DOHH2 (cell line): ENCODE measurements at regions not wholly inside any gene's neighbourhood (a gene's known extent, or its start where the extent isn't known, plus 50 kb on each side); places are given as distances from the start of the nearest gene placed in this dataset.
"Not testable (repeated sequence)": the region's sequence is repeated elsewhere in the genome, so short reads cannot be mapped to it uniquely, and the experiment has no call there.

Experiments used
- H3F3A ChIP-seq: fragments of 200-600 bp; sonication (generic), shearing (Covaris generic); 2 replicates; pipeline ENCODE4 v1.6.0; 2016; ENCODE audit warnings: antibody characterized with exemption, mild to moderate bottlenecking; ENCODE audit not compliant: control insufficient read depth, insufficient read depth
- H3K27ac ChIP-seq: fragments of 200-600 bp; sonication (generic); 2 replicates; pipeline ENCODE4 v1.5.1; 2014; ENCODE audit warnings: low read depth, mild to moderate bottlenecking, low read length, moderate library complexity
- H3K27me3 ChIP-seq: fragments of 200-600 bp; sonication (generic); 2 replicates; pipeline ENCODE4 v1.6.1; 2014; ENCODE audit warnings: mild to moderate bottlenecking, low read length, mixed read lengths; ENCODE audit not compliant: control insufficient read depth
- H3K36me3 ChIP-seq: fragments of 200-600 bp; sonication (generic); 2 replicates; pipeline ENCODE4 v1.6.1; 2014; ENCODE audit warnings: mild to moderate bottlenecking, low read length, moderate library complexity, mixed read lengths; ENCODE audit not compliant: control insufficient read depth
- H3K4me1 ChIP-seq: fragments of 200-600 bp; sonication (generic); 2 replicates; pipeline ENCODE4 v1.6.1; 2014; ENCODE audit warnings: mild to moderate bottlenecking, low read length, mixed read lengths; ENCODE audit not compliant: control insufficient read depth
- H3K4me2 ChIP-seq: fragments of 200-600 bp; sonication (generic); 2 replicates; pipeline ENCODE4 v1.6.0; 2014; ENCODE audit warnings: mild to moderate bottlenecking, low read length, moderate library complexity
- H3K4me3 ChIP-seq: fragments of 200-600 bp; sonication (generic); 2 replicates; pipeline ENCODE4 v1.5.1; 2014; ENCODE audit warnings: mild to moderate bottlenecking, low read length, mixed read lengths
- H3K79me2 ChIP-seq: fragments of 200-600 bp; sonication (generic); 2 replicates; pipeline ENCODE4 v1.6.1; 2014; ENCODE audit warnings: mild to moderate bottlenecking, low read length, mixed read lengths; ENCODE audit not compliant: control insufficient read depth
- H3K9me2 ChIP-seq: fragments of 200-600 bp; sonication (generic); replicated peaks from 2 replicates; pipeline ENCODE4 v1.6.1; 2014; ENCODE audit warnings: mild to moderate bottlenecking, low read length, mixed read lengths; ENCODE audit not compliant: control insufficient read depth
- H3K9me3 ChIP-seq: fragments of 200-600 bp; sonication (generic); 2 replicates; pipeline ENCODE4 v1.6.1; 2014; ENCODE audit warnings: antibody characterized with exemption, low read length, mixed read lengths; ENCODE audit not compliant: control insufficient read depth, insufficient read depth
- H4K20me1 ChIP-seq: fragments of 200-600 bp; sonication (generic); 2 replicates; pipeline ENCODE4 v1.6.0; 2014; ENCODE audit warnings: low read depth, mild to moderate bottlenecking, antibody characterized with exemption, low read length, moderate library complexity; ENCODE audit not compliant: control insufficient read depth, insufficient read depth
- EZH2phosphoT487 ChIP-seq: fragments of 200-600 bp; sonication (generic); IDR thresholded peaks from 2 replicates; pipeline ENCODE4 v1.6.1; 2017; ENCODE audit warnings: borderline replicate concordance, mild to moderate bottlenecking, antibody characterized with exemption, low read length, moderate library complexity, mixed read lengths
- TF ChIP-seq, protein P1 (sequence below): fragments of 200-600 bp; sonication (generic); IDR thresholded peaks from one replicate; pipeline ENCODE4 v1.5.1; 2014; ENCODE audit warnings: antibody characterized with exemption, mild to moderate bottlenecking, low read depth, low read length; ENCODE audit not compliant: poor library complexity, severe bottlenecking

DNA sequence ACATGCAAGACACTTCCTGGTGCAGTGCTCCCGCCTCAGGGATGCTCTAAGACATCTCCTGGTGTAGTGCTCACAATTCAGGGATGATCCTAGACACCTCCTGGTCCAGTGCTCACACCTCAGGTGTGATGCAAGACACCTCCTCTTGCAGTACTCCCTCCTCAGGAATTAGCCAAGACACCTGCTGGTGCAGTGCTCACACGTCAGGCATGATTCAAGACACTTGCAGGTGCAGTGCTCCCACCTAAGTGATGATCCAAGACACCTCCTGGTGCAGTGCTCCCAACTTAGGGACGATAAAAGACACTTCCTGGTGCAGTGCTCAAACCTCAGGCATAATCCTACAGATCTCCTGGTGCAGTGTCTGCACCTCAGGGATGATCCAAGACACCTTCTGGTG is 117.0 kb downstream of the ASB1 start:
- H3K4me3 ChIP-seq, H3K27me3 ChIP-seq, H3K27ac ChIP-seq, H4K20me1 ChIP-seq, H3K36me3 ChIP-seq, H3K9me3 ChIP-seq, H3K4me2 ChIP-seq, H3F3A ChIP-seq, H3K79me2 ChIP-seq, H3K4me1 ChIP-seq, H3K9me2 ChIP-seq: not testable (repeated sequence)

DNA sequence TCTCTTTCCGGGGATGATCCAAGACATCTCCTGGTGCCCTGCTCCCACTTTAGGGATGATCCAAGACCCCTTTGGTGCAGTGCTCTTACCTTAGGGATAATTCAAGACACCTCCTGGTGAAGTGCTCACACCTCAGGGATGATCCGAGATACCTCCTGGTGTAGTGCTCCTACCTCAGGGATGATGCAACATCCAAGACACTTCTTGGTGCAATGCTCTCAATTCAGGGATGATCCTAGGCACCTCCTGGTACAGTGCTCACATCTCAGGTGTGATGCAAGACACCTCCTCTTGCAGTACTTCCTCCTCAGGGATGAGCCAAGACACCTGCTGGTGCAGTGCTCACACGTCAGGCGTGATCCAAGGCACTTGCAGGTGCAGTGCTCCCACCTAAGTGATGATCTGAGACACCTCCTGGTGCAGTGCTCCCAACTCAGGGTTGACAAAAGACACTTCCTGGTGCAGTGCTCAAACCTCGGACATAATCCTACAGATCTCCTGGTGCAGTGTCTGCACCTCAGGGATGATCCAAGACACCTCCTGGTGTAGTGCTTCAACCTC is 122.3 kb downstream of the ASB1 start:
- no peaks in the 10 kb centered on the region for H3F3A ChIP-seq
- H3K4me1 ChIP-seq: no peaks in the 10 kb centered on the region
- no peak overlapping the region for H3K4me2 ChIP-seq
- H3K36me3 ChIP-seq: no peaks in the 10 kb centered on the region
- H3K27me3 ChIP-seq: no peaks in the 10 kb centered on the region
- no peak overlapping the region for H3K4me3 ChIP-seq
- no peaks in the 10 kb centered on the region for H4K20me1 ChIP-seq
- H3K27ac ChIP-seq: no peak overlapping the region
- H3K9me2 ChIP-seq: no peaks in the 10 kb centered on the region
- no peaks in the 10 kb centered on the region for H3K79me2 ChIP-seq
- no peaks in the 10 kb centered on the region for H3K9me3 ChIP-seq
- TF ChIP-seq EZH2phosphoT487: no peak
- TF ChIP-seq, protein P1, sequence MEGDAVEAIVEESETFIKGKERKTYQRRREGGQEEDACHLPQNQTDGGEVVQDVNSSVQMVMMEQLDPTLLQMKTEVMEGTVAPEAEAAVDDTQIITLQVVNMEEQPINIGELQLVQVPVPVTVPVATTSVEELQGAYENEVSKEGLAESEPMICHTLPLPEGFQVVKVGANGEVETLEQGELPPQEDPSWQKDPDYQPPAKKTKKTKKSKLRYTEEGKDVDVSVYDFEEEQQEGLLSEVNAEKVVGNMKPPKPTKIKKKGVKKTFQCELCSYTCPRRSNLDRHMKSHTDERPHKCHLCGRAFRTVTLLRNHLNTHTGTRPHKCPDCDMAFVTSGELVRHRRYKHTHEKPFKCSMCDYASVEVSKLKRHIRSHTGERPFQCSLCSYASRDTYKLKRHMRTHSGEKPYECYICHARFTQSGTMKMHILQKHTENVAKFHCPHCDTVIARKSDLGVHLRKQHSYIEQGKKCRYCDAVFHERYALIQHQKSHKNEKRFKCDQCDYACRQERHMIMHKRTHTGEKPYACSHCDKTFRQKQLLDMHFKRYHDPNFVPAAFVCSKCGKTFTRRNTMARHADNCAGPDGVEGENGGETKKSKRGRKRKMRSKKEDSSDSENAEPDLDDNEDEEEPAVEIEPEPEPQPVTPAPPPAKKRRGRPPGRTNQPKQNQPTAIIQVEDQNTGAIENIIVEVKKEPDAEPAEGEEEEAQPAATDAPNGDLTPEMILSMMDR: no peak

DNA sequence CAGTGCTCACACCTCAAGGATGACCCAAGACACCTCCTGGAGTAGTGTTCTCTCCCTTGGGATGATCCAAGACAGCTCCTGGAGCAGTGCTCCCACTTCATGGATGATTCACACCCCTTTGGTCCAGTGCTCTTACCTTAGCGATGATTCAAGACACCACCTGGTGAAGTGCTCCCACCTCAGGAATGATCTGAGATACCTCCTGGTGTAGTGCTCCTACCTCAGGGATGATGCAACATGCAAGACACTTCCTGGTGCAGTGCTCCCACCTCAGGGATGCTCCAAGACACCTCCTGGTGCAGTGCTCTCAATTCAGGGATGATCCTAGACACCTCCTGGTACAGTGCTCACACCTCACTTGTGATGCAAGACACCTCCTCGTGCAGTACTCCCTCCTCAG is 123.1 kb downstream of the ASB1 start:
- H3K4me1 ChIP-seq: no peaks in the 10 kb centered on the region
- no peak overlapping the region for H3K27ac ChIP-seq
- no peak overlapping the region for H3K4me2 ChIP-seq
- no peaks in the 10 kb centered on the region for H3K9me2 ChIP-seq
- no peaks in the 10 kb centered on the region for H4K20me1 ChIP-seq
- H3K79me2 ChIP-seq: no peaks in the 10 kb centered on the region
- TF ChIP-seq, protein P1: no peak
- no peak for TF ChIP-seq EZH2phosphoT487
- no peaks in the 10 kb centered on the region for H3K27me3 ChIP-seq
- H3K4me3 ChIP-seq: no peak overlapping the region
- no peaks in the 10 kb centered on the region for H3K9me3 ChIP-seq
- H3F3A ChIP-seq: no peaks in the 10 kb centered on the region
- no peaks in the 10 kb centered on the region for H3K36me3 ChIP-seq

DNA sequence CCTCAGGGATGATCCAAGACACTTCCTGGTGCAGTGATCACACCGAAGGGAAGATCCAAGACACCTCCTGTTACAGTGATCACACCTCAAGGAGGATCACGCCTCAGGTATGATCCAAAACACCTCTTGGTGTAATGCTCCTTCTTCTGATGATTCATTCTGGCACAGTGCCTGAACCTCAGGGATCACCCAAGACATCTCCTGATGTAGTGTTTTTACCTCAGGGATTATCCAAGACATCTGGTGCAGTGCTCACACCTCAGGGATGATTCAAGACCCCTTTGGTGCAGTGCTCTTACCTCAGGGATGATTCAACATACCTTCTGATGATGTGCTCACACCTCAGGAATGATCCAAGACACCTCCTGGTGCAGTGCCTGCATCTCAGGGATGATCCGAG is 124.4 kb downstream of the ASB1 start:
- Histone ChIP-seq H3K79me2 (no peaks in the 10 kb centered on the region), H3K4me1 (no peaks in the 10 kb centered on the region), H3K27ac (no peak overlapping the region), H3K27me3 (no peaks in the 10 kb centered on the region), H3K4me2 (no peak overlapping the region), H3F3A (no peaks in the 10 kb centered on the region), H3K36me3 (no peaks in the 10 kb centered on the region), H3K4me3 (no peak overlapping the region), H4K20me1 (no peaks in the 10 kb centered on the region), H3K9me3 (no peaks in the 10 kb centered on the region), H3K9me2 (no peaks in the 10 kb centered on the region)
- TF ChIP-seq, protein P1: no peak
- TF ChIP-seq EZH2phosphoT487: no peak
